ENCODE measurements at regions not wholly inside any gene's neighbourhood (a gene's known extent, or its start where the extent isn't known, plus 50 kb on each side); places are given as distances from the start of the nearest gene placed in this dataset.

- TF ChIP-seq, protein P1, sequence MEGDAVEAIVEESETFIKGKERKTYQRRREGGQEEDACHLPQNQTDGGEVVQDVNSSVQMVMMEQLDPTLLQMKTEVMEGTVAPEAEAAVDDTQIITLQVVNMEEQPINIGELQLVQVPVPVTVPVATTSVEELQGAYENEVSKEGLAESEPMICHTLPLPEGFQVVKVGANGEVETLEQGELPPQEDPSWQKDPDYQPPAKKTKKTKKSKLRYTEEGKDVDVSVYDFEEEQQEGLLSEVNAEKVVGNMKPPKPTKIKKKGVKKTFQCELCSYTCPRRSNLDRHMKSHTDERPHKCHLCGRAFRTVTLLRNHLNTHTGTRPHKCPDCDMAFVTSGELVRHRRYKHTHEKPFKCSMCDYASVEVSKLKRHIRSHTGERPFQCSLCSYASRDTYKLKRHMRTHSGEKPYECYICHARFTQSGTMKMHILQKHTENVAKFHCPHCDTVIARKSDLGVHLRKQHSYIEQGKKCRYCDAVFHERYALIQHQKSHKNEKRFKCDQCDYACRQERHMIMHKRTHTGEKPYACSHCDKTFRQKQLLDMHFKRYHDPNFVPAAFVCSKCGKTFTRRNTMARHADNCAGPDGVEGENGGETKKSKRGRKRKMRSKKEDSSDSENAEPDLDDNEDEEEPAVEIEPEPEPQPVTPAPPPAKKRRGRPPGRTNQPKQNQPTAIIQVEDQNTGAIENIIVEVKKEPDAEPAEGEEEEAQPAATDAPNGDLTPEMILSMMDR (IDR thresholded peaks at IDR 0.05): no peak
- TF ChIP-seq ZFX (IDR thresholded peaks at IDR 0.05; ENCODE audit: borderline replicate concordance): no peak
Measured at GRCh38 chr20:20851385-20851784, 138.9 kb upstream of the RALGAPA2 start.

All from 22Rv1 (cell line).